HG03558 (cell line): ENCODE measurements at regions not wholly inside any gene's neighbourhood (a gene's known extent, or its start where the extent isn't known, plus 50 kb on each side); places are given as distances from the start of the nearest gene placed in this dataset.

Experiments
- ATAC-seq: cut with Tn5 transposase; IDR thresholded peaks from one replicate; pipeline ENCODE4 v1.9.1; 2021; ENCODE audit warnings: moderate number of reproducible peaks; ENCODE audit not compliant: unreplicated experiment; ENCODE audit errors: extremely low read depth

- no peak for ATAC-seq
Measured at GRCh38 chr10:65325913-65326312, 1599.9 kb upstream of the LRRTM3 start.

- ATAC-seq: no peak
Measured at GRCh38 chr10:65328486-65328885, 1597.3 kb upstream of the LRRTM3 start.

- no peak for ATAC-seq
Measured at GRCh38 chr10:65335311-65335710, 1590.5 kb upstream of the LRRTM3 start.

- no peak for ATAC-seq
Measured at GRCh38 chr10:65340340-65340739, 1585.5 kb upstream of the LRRTM3 start.

GRCh38 chr10:65341323-65341925, 1584.4 kb upstream of the LRRTM3 start:
- no peak for ATAC-seq

- no peak for ATAC-seq
Measured at GRCh38 chr10:65342245-65342644, 1583.6 kb upstream of the LRRTM3 start.

GRCh38 chr10:65346466-65346865, 1579.4 kb upstream of the LRRTM3 start:
- no peak for ATAC-seq

GRCh38 chr10:65348637-65349036, 1577.2 kb upstream of the LRRTM3 start:
- ATAC-seq: no peak

- ATAC-seq: no peak
Measured at GRCh38 chr10:65350611-65351010, 1575.2 kb upstream of the LRRTM3 start.

- no peak for ATAC-seq
Measured at GRCh38 chr10:65355141-65355680, 1570.6 kb upstream of the LRRTM3 start.

GRCh38 chr10:65358565-65358964, 1567.3 kb upstream of the LRRTM3 start:
- no peak for ATAC-seq

- ATAC-seq: no peak
Measured at GRCh38 chr10:65360497-65360896, 1565.3 kb upstream of the LRRTM3 start.

- no peak for ATAC-seq
Measured at GRCh38 chr10:65365878-65366277, 1560.0 kb upstream of the LRRTM3 start.

- ATAC-seq: no peak
Measured at GRCh38 chr10:65367706-65368105, 1558.1 kb upstream of the LRRTM3 start.

GRCh38 chr10:65375528-65375927, 1550.3 kb upstream of the LRRTM3 start:
- no peak for ATAC-seq

- no peak for ATAC-seq
Measured at GRCh38 chr10:65377687-65378086, 1548.1 kb upstream of the LRRTM3 start.

- no peak for ATAC-seq
Measured at GRCh38 chr10:65394502-65395297, 1531.1 kb upstream of the LRRTM3 start.

- no peak for ATAC-seq
Measured at GRCh38 chr10:65395631-65396030, 1530.2 kb upstream of the LRRTM3 start.

- ATAC-seq: no peak
Measured at GRCh38 chr10:65396997-65397396, 1528.8 kb upstream of the LRRTM3 start.

GRCh38 chr10:65408401-65408800, 1517.4 kb upstream of the LRRTM3 start:
- ATAC-seq: no peak

- no peak for ATAC-seq
Measured at GRCh38 chr10:65413001-65413400, 1512.8 kb upstream of the LRRTM3 start.

- ATAC-seq: no peak
Measured at GRCh38 chr10:65415318-65415717, 1510.5 kb upstream of the LRRTM3 start.
